RWPE1 (cell line): ENCODE measurements at regions not wholly inside any gene's neighbourhood (a gene's known extent, or its start where the extent isn't known, plus 50 kb on each side); places are given as distances from the start of the nearest gene placed in this dataset.
"Not testable (repeated sequence)": the region's sequence is repeated elsewhere in the genome, so short reads cannot be mapped to it uniquely, and the experiment has no call there.

ENCODE experiments used
- CTCF ChIA-PET: fragments of 350-600 bp; sonication (Branson Sonifier 250); formaldehyde crosslinking; extraction: SDS; loops from one replicate; lab custom pipeline; 2021; lab: Yijun Ruan, JAX
- POLR2A ChIA-PET: fragments of 400-600 bp; formaldehyde crosslinking; extraction: SDS; loops from one replicate; lab custom pipeline; 2020; ENCODE audit warnings: antibody characterized with exemption; ENCODE audit not compliant: low non-redundant PET; lab: Yijun Ruan, JAX
- DNase-seq: peaks from one replicate; pipeline ENCODE4 v3.0.0; 2012; ENCODE audit warnings: low spot score
- H3K27ac ChIP-seq: fragments of 450-650 bp; 2 replicates; pipeline ENCODE4 v1.5.1; 2017
- CTCF ChIP-seq: fragments of 450-650 bp; conservative IDR thresholded peaks from 2 replicates; pipeline ENCODE4 v1.5.1; 2017; ENCODE audit warnings: low read depth, mild to moderate bottlenecking

DNA sequence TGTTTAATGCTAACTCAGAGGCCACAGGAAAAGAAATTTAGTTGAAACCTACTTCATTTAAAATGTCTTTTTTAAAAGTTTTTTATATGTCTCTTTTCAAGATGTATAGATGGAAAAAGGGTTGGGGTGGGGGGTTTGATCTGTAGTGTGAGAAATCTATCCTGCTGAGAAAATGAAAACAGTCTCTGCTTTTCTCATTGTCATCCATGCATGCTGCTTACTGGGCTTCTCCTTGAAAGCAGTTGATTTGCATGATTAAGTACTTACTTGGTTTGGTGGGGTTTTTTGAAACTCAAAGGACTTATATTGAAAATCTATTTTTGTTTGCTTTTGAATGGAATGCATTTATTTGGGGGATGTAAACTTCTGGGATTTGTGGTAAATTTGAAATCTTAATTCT lies 313.6 kb upstream of the DKK2 start:
- CTCF ChIA-PET = interaction anchor here (0.7 kb wide), 1 partner anchor 387 kb away, joined by 4 read pairs; no protein-coding TSS in a partner anchor
- no peak overlapping the region for H3K27ac ChIP-seq
- no peak for TF ChIP-seq CTCF
- DNase-seq = no peak
- POLR2A ChIA-PET = no interaction called here

DNA sequence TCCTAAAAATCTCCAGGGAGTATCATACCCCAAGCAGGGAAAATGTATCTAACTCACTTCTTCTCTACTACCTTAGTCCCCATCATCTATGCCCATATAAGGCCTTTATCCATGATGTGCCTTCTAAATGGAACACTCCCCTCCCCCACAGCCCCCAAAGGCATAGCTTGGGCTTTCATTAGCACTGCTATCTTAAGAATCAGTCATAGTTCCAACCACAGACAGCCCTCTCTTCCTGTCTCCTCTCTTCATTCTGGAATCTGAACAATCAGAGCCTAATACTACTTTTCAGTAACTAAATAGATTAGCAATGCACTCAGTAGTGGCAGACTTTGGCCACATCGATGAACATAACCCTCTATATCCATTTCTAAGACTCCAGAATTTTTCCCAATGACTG lies 313.2 kb upstream of the DKK2 start:
- H3K27ac ChIP-seq = no peak overlapping the region

DNA sequence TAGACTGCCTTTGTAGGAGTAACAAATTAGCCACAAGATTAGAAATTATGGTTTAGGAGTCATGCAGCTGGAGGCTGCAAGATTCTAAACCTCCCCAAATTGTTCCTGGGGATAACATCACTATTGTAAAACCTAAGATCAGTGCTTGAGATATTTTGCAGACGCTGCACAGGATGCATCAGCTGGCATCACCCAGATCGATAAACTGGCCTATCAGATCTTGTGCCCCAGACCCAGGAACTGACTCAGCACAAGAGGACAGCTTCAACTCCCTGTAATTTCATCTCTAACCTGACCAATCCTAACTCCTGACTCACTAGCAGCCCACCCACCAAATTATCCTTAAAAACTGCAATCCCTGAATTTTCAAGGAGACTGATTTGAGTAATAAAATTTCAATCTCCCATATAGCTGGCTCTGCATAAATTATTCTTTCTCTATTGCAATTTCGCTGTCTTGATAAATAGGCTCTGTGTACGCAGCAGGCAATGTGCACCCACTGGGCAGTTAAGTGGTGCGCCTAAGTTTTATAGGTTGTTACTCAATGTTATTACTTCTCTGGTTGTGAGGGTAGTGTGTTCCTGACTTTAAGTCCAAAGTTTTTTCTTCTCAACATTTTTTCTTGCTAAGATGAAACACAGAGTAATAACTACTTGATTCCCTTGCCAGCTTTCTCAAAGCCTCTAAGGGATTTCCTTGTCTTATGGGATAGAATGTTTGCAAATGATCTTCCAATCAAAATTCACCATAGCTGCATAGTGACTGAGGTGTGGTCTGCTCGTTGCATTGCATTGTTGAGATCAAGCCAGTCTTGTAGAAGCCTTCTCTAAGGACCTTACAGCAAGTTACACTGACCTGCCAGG lies 312.3 kb upstream of the DKK2 start:
- DNase-seq = no peak
- no peak overlapping the region for H3K27ac ChIP-seq
- TF ChIP-seq CTCF = no peak
- ChIA-PET CTCF (interaction anchor here (0.6 kb wide), 2 partner anchors 311 to 314 kb away, joined by 3 to 5 read pairs; no protein-coding TSS in a partner anchor), POLR2A (no interaction called here)

More for the DNA sequence above, 313.2 kb upstream of the DKK2 start:
- DNase-seq = no peak
- no peak for TF ChIP-seq CTCF
- ChIA-PET POLR2A (no interaction called here), CTCF (interaction anchor here (0.6 kb wide), 1 partner anchor 313 kb away, joined by 5 read pairs; no protein-coding TSS in a partner anchor)

GRCh38 chr4:107333518-107333917 lies 297.4 kb upstream of the DKK2 start:
- DNase-seq = no peak
- ChIA-PET POLR2A (no interaction called here), CTCF (no interaction called here)
- no peak overlapping the region for H3K27ac ChIP-seq
- no peak for TF ChIP-seq CTCF

GRCh38 chr4:107332656-107333055 lies 296.5 kb upstream of the DKK2 start:
- DNase-seq, CTCF ChIA-PET, H3K27ac ChIP-seq, POLR2A ChIA-PET: not testable (repeated sequence)

DNA sequence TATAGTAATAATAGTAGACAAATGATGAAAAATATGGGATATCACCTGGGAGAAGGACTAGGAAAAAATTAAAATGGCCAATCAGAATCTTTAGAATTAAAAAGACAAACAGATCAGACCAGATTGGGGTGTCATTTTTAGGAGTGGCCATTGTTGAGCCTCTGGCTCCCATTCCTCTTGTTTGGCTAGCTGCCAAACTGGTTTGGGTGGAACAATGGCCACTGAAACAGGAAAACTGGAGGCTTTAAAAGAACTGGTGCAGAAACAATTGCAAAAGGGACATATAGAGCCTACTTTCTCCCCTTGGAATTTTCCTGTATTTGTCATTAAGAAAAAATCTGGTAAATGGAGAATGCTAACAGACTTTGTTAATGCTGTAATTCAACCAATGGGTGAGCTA lies 294.8 kb upstream of the DKK2 start:
- ChIA-PET POLR2A (no interaction called here), CTCF (interaction anchor here (0.6 kb wide), 1 partner anchor 596 kb away, joined by 3 read pairs; no protein-coding TSS in a partner anchor)

More for the DNA sequence above, 294.8 kb upstream of the DKK2 start:
- DNase-seq = no peak
- H3K27ac ChIP-seq = no peak overlapping the region
- no peak for TF ChIP-seq CTCF
